ENCODE measurements at regions not wholly inside any gene's neighbourhood (a gene's known extent, or its start where the extent isn't known, plus 50 kb on each side); places are given as distances from the start of the nearest gene placed in this dataset.
"Not testable (repeated sequence)": the region's sequence is repeated elsewhere in the genome, so short reads cannot be mapped to it uniquely, and the experiment has no call there.

DNA sequence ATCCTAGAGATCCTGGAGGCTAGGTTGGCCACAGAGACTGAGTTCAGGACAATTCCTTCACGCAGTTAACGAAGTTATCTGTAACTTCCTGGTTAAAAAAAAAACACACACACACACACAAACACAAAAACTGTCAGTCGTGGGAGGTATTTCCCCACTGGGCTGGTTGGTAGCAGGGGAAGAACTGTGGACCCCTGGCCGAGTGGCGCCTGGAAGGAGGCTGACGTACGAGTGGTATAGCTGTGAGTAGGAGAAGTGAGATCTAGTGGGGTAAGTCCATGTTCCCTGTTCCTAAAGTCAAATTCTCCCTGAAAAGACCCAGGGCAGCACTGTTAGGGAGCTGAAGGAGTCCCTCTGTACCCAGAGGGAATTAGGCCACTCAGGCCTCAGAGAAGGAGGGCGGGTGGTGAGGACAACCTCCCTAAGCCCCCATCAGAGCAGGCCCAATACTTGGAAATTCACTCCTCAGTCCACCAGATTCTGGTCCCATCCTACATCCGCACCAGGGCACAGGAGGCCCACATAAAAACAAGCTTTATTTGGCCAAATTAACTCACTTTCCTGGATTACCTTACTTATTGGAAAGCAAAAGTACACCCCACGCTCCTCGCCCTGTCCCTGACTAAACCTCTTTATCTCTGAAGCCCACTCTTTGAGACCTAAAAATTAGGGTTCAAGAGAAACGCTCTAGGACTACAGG is 108.3 kb upstream of the FOXD4L5 start:
- DNase-seq, result not testable (repeated sequence)

DNA sequence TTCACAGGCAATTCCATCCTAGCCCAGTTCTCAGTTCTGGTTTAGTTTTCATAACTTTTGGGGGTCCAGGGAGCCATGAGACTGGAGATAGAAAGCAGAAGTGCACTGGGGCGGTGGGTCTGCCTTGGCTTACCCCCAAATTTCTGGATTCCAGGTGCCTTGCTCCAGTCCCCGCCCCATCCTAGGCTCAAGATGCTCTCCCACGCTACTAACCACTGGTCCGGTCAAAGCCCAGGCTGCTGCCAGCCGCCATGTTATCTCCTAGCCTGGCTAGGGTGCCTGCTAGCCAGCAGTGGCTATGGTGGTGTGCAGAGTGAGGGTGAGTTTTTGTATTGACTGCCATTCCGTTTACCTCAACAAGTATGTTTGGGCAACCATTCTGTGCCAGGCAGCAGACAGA is 107.6 kb upstream of the FOXD4L5 start:
- not testable (repeated sequence) for DNase-seq

DNA sequence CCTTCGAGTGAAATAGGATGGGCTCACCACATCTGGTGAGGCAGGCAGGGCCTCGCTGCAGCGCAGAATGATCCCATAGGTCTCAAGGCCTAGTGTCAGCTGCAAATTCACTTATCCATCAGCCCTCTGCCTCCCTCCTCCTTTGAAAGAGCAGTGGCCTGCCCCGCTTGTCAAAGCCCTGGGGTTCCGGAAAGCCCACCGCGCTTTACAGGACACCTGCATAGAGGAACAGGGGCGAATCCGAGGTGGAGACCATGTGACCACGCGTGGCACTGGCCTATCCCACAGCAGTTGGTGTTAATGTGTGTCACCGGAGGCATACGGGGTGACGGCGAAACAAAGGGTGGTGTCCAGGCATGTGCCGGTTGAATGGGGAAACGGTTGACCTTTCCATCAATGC is 104.7 kb upstream of the FOXD4L5 start:
- DNase-seq, result not testable (repeated sequence)

DNA sequence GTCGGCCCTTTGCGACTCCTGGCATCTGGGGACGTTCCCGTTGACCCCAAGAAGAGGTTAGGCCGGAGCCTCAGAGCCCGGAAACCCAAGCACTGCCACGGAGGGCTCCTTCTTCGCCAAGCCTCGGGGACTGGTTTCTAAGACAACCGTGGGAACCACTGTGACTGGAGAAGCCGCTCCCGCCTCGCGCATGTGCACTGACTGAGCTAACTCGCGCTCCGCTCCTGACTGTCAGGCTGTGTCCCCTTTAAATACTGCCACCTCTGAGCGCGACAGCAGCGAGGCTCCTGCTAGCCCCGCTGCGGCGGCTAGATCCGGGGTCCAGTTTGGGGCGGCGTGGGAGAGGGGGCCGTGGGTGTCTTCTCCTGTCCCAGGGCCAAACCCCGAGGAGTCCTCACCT is 104.2 kb upstream of the FOXD4L5 start:
- not testable (repeated sequence) for DNase-seq

DNA sequence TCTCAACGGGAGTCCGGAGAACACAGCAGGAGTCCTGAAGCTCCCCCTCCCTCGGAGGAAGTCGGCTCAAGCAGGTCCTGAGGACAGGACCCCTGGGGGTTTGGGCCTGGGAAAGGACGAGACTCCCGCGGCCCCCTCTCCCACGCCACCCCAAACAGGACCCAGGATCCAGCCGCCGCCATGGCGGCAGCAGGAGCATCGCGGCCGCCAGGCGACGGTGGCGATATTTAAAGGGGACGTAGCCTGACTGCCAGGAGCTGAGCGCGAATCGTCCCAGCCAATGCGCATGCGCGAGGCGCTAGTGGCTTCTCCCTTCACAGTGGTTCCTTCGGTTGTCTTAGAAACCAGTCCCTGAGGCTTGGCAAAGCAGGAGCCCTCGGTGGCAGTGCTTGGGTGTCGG is 101.7 kb upstream of the FOXD4L5 start:
- not testable (repeated sequence) for DNase-seq

DNA sequence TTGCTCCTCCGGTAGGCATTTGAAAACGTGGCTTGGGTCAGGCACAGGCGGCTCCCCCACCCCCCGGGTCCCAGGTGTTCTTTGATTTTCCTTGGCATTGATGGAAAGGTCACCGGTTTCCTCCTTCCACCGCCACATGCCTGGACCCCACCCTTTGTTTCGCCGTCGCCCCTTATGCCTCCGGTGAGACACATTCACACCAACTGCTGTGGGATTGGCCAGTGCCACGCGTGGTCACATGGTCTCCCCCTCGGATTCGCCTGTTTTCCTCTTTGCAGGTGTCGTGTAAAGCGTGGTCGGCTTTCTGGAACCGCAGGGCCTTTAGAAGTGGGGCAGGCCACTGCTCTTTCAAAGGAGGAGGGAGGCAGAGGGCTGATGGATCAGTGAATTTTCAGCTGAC is 101.2 kb upstream of the FOXD4L5 start:
- DNase-seq, result not testable (repeated sequence)

DNA sequence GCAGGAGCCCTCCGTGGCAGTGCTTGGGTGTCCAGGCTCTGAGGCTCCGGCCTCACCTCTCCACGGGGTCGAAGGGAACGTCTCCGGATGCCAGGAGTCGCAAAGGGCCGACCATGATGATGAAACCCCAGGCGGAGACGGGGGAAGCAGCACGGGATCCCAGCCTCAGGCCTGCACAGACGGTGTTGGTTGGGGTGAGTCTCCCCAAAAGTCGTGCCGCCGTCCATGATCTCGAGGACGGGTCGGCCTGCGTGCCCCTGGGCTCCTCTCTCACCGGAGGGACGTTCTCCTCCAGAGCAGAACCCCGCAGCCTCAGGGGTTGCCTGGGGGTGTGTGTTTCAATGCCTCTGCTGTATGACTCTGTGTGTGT is 100.6 kb upstream of the FOXD4L5 start:
- not testable (repeated sequence) for DNase-seq

DNA sequence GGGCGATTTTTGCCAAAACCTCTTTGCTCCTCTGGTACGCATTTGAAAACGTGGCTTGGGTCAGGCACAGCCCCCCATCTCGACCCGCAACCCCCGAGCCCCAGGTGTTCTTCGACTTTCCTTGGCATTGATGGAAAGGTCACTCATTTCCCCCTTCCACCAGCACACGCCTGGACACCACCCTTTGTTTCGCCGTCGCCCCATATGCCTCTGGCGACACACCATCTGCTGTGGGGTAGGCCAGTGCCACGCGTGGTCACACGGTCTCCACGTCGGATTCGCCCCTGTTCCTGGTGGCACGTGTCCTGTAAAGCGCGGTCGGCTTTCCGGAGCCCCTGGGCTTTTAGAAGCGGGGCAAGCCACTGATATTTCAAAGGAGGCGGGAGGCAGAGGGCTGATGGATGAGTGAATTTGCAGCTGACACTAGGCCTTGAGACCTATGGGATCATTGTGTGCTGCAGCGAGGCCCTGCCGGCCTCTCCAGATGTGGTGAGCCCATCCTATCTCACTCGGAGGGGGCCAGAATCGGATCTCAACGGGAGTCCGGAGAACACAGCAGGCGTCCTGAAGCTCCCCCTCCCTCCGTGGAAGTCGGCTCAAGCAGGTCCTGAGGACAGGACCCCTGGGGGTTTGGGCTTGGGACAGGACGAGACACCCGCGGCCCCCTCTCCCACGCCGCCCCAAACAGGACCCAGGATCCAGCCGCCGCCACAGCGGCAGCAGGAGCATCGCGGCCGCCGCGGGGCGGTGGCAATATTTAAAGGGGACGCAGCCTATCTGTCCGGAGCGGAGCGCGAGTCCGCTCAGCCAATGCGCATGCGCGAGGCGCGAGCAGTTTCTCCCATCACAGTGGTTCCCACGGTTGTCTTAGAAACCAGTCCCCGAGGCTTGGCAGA is 100.0 kb upstream of the FOXD4L5 start:
- DNase-seq, result not testable (repeated sequence)

DNA sequence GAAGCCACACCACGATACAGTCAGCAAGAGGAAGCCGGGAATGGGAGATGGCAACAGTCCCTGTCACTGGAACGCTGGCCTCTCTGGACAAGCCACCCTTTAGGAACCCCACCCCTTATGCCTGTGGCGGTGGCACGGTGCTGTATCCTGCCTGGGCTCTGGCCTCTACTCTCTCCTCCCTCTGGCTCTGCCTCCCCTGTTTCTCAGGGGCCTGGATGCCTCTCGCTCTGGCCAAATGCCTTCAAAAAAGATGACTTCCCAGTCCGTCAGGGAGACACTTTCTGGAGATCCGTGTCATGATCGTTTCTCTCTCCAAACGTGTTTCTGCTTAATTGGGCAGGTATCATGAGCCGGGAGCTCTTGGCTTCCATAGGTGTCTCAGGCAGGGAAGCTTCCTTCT is 99.1 kb upstream of the FOXD4L5 start:
- DNase-seq, result not testable (repeated sequence)

DNA sequence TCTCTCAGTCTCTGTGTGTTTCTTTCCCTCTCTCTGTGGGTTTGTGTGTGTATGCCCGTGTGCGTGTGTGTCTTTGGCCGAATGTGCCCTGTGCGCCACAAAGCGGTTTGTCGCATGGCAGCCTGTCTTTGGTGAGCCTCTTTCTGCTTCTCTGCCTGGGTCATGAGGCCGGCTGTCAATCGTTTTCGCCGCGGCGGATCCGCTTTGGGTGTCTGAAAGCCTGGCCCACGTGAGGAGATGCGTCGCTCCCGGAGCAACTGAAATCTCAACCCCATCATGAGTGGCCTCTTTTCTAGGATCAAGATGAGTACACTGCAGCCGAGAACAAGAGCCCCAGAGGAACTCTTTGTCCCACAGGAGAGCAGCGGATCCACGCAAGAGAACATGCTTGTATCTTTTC is 98.6 kb upstream of the FOXD4L5 start:
- DNase-seq, result not testable (repeated sequence)

DNA sequence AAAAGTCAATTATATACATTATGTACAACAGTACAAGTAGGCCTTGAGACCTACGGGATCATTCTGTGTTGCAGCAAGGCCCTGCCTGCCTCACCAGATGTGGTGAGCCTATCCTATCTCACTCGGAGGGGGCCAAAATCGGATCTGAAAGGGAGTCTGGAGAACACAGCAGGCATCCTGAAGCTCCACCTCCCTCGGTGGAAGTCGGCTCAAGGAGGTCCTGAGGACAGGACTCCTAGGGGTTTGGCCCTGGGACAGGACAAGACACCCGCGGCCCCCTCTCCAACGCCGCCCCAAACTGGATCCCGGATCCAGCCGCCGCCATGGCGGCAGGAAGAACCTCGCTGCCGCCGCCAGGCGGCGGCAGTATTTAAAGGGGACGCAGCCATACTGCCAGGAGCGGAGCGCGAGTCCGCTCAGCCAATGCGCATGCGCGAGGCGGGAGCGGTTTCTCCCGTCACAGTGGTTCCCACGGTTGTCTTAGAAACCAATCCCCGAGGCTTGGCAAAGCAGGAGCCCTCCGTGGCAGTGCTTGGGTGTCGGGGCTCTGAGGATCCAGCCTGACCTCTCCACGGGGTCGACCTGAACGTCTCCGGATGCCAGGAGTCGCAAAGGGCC is 97.8 kb upstream of the FOXD4L5 start:
- not testable (repeated sequence) for DNase-seq
